H1 (cell line): ENCODE measurements at regions not wholly inside any gene's neighbourhood (a gene's known extent, or its start where the extent isn't known, plus 50 kb on each side); places are given as distances from the start of the nearest gene placed in this dataset.

Experiments used
- CTCF ChIA-PET: fragments of 300-600 bp; sonication (Branson Sonifier 250); formaldehyde crosslinking; loops from one replicate; lab custom pipeline; 2021; ENCODE audit not compliant: partially characterized antibody; lab: Charles Lee
- POLR2A ChIA-PET: fragments of 300-600 bp; sonication (Branson Sonifier 250); formaldehyde crosslinking; loops from one replicate; lab custom pipeline; 2021; ENCODE audit warnings: inconsistent platforms; ENCODE audit not compliant: partially characterized antibody; lab: Charles Lee
- DNase-seq, 2 experiments: peaks; one replicate each; pipeline versions ENCODE4 v3.0.0 to v3.0.0-alpha.2; 2010 to 2022; ENCODE audit warnings: low spot score in 2 of 2, low read depth in 1 of 2, mixed read lengths in 1 of 2
- FAIRE-seq: peaks from 2 replicates; lab custom pipeline; 2011; peaks lifted over from hg19 to GRCh38; lab: Jason Lieb, UNC
- H2AFZ ChIP-seq: 2 replicates; pipeline ENCODE4 v1.8.1; 2012; ENCODE audit warnings: low read length, inconsistent platforms
- H2AK5ac ChIP-seq: 2 replicates; pipeline ENCODE4 v1.6.1; 2013; ENCODE audit warnings: low read depth, low read length
- H2BK120ac ChIP-seq: replicated peaks from 2 replicates; pipeline ENCODE3; 2013; ENCODE audit warnings: low read depth, low read length, inconsistent platforms
- H2BK12ac ChIP-seq: 2 replicates; pipeline ENCODE4 v1.6.1; 2013; ENCODE audit warnings: low read depth, low read length
- H2BK15ac ChIP-seq: 2 replicates; pipeline ENCODE4 v1.6.1; 2013; ENCODE audit warnings: low read length
- H2BK20ac ChIP-seq: 2 replicates; pipeline ENCODE4 v1.6.1; 2013; ENCODE audit warnings: low read length
- H2BK5ac ChIP-seq: 2 replicates; pipeline ENCODE4 v1.6.1; 2013; ENCODE audit warnings: low read depth, low read length
- H3K14ac ChIP-seq: 2 replicates; pipeline ENCODE4 v1.6.1; 2013; ENCODE audit warnings: inconsistent platforms; ENCODE audit not compliant: insufficient read length
- H3K18ac ChIP-seq: 2 replicates; pipeline ENCODE4 v1.6.1; 2013; ENCODE audit warnings: low read length; ENCODE audit errors: extremely low read depth
- H3K23ac ChIP-seq: 2 replicates; pipeline ENCODE4 v1.6.1; 2013; ENCODE audit warnings: inconsistent platforms; ENCODE audit not compliant: insufficient read length
- H3K23me2 ChIP-seq: 2 replicates; pipeline ENCODE4 v1.6.1; 2013; ENCODE audit warnings: low read depth, low read length
- H3K27ac ChIP-seq: 2 replicates; pipeline ENCODE4 v1.6.1; 2011; ENCODE audit warnings: low read depth, low read length, inconsistent platforms
- H3K27me3 ChIP-seq, 4 experiments: replicated peaks in 1 of 4; 1 replicate in 1 of 4; 2 replicates in 3 of 4; pipeline versions ENCODE4 v1.6.1 to v1.8.1; 2011 to 2013; ENCODE audit warnings: low read length in 3 of 4, mild to moderate bottlenecking in 3 of 4, inconsistent platforms in 2 of 4, mixed read lengths in 2 of 4, moderate library complexity in 1 of 4; ENCODE audit not compliant: control insufficient read depth in 3 of 4, insufficient read depth in 3 of 4; ENCODE audit errors: extremely low read depth in 1 of 4
- H3K36me3 ChIP-seq, 4 experiments: 2 replicates each; pipeline versions ENCODE4 v1.6.1 to v1.8.1; 2011 to 2013; ENCODE audit warnings: mild to moderate bottlenecking in 4 of 4, low read length in 3 of 4, moderate library complexity in 2 of 4, control low read depth in 1 of 4, inconsistent platforms in 1 of 4; ENCODE audit not compliant: insufficient read depth in 4 of 4, control insufficient read depth in 2 of 4
- H3K4ac ChIP-seq: replicated peaks from 2 replicates; pipeline ENCODE3; 2013; ENCODE audit warnings: low read length, low read depth, mixed read lengths, inconsistent platforms; ENCODE audit not compliant: insufficient read length
- H3K4me1 ChIP-seq, 4 experiments: replicated peaks in 1 of 4; 1 replicate in 1 of 4; 2 replicates in 3 of 4; pipeline versions ENCODE4 v1.6.1 to v1.8.1; 2011 to 2013; ENCODE audit warnings: low read length in 3 of 4, inconsistent platforms in 2 of 4, mixed read lengths in 1 of 4; ENCODE audit not compliant: insufficient read depth in 4 of 4, control insufficient read depth in 3 of 4
- H3K4me2 ChIP-seq, 2 experiments: 2 replicates each; pipeline versions ENCODE4 v1.6.1 to v1.8.1; 2011 to 2013; ENCODE audit warnings: low read depth in 2 of 2, low read length in 2 of 2, control low read depth in 1 of 2, inconsistent platforms in 1 of 2, mild to moderate bottlenecking in 1 of 2; ENCODE audit not compliant: insufficient read depth in 1 of 2
- H3K4me3 ChIP-seq, 4 experiments: fragments of 200-600, 300-600 bp in 1 of 4; sonication (generic), shearing (Covaris generic), sonication (Bioruptor Twin) in 1 of 4; 2 replicates each; pipeline versions ENCODE4 v1.5.1 to v1.8.1; 2011 to 2016; ENCODE audit warnings: low read length in 4 of 4, low read depth in 3 of 4, control low read depth in 2 of 4, inconsistent platforms in 2 of 4, mild to moderate bottlenecking in 2 of 4, mixed read lengths in 1 of 4, moderate library complexity in 1 of 4; ENCODE audit not compliant: insufficient read depth in 2 of 4; ENCODE audit errors: extremely low read depth in 1 of 4
- H3K56ac ChIP-seq: replicated peaks from 2 replicates; pipeline ENCODE3; 2013; ENCODE audit warnings: low read depth, mild to moderate bottlenecking, mixed read lengths, low read length, inconsistent platforms; ENCODE audit not compliant: insufficient read length
- H3K79me1 ChIP-seq: 2 replicates; pipeline ENCODE4 v1.6.1; 2013; ENCODE audit warnings: low read depth, low read length, control low read depth
- H3K79me2 ChIP-seq, 2 experiments: 2 replicates each; pipeline versions ENCODE4 v1.6.1 to v1.8.1; 2012 to 2013; ENCODE audit warnings: low read length in 2 of 2, mild to moderate bottlenecking in 2 of 2, inconsistent platforms in 1 of 2; ENCODE audit not compliant: insufficient read depth in 2 of 2, control insufficient read depth in 1 of 2
- H3K9ac ChIP-seq, 4 experiments: replicated peaks in 1 of 4; 1 replicate in 1 of 4; 2 replicates in 3 of 4; pipeline versions ENCODE4 v1.6.1 to v1.8.1; 2011 to 2013; ENCODE audit warnings: low read depth in 3 of 4, low read length in 3 of 4, control low read depth in 2 of 4, mild to moderate bottlenecking in 2 of 4, moderate library complexity in 2 of 4, inconsistent platforms in 1 of 4; ENCODE audit errors: extremely low read depth in 1 of 4
- H3K9me3 ChIP-seq, 2 experiments: 2 replicates each; pipeline versions ENCODE4 v1.6.1 to v1.8.1; 2012 to 2013; ENCODE audit warnings: mild to moderate bottlenecking in 2 of 2, moderate library complexity in 2 of 2, control low read depth in 1 of 2, inconsistent platforms in 1 of 2, low read depth in 1 of 2, low read length in 1 of 2, mixed read lengths in 1 of 2; ENCODE audit not compliant: insufficient read depth in 2 of 2
- H4K20me1 ChIP-seq, 2 experiments: replicated peaks in 1 of 2; 2 replicates each; pipeline versions ENCODE3 to v1.8.1; 2011 to 2013; ENCODE audit warnings: inconsistent platforms in 2 of 2, low read length in 2 of 2, mild to moderate bottlenecking in 1 of 2; ENCODE audit not compliant: insufficient read depth in 2 of 2, control insufficient read depth in 1 of 2
- H4K5ac ChIP-seq: 2 replicates; pipeline ENCODE4 v1.6.1; 2013; ENCODE audit warnings: low read length, low read depth, mixed read lengths, inconsistent platforms; ENCODE audit not compliant: insufficient read length
- H4K8ac ChIP-seq: 2 replicates; pipeline ENCODE4 v1.8.0; 2013; ENCODE audit warnings: mild to moderate bottlenecking, moderate library complexity, low read length, inconsistent platforms; ENCODE audit not compliant: insufficient read depth; ENCODE audit errors: extremely low read depth
- H4K91ac ChIP-seq: replicated peaks from 2 replicates; pipeline ENCODE3; 2013; ENCODE audit warnings: low read length, mixed read lengths, inconsistent platforms; ENCODE audit not compliant: insufficient read length
- MAFK ChIP-seq: IDR thresholded peaks from 2 replicates; pipeline ENCODE4 v1.6.1; 2012; ENCODE audit warnings: low read depth, mild to moderate bottlenecking, improper control_type of control experiment, low read length
- SAP30 ChIP-seq: fragments of 300-600 bp; sonication (generic); IDR thresholded peaks from 2 replicates; pipeline ENCODE4 v1.7.1; 2012; ENCODE audit warnings: low read length, moderate library complexity, mild to moderate bottlenecking, inconsistent platforms; ENCODE audit not compliant: insufficient read depth, insufficient replicate concordance
- SIX5 ChIP-seq: IDR thresholded peaks from 2 replicates; pipeline ENCODE4 v1.6.1; 2011; ENCODE audit warnings: mild to moderate bottlenecking, low read depth, low read length
- TEAD4 ChIP-seq: IDR thresholded peaks from 2 replicates; pipeline ENCODE4 v1.6.1; 2012; ENCODE audit warnings: low read depth, low read length, inconsistent platforms, mixed read lengths
- WGBS, 2 experiments: shearing (Covaris generic) in 1 of 2; methylation state at CpG; one replicate each; pipeline versions ENCODE4 v1.1.6 to v1.1.7; 2013 to 2015; ENCODE audit warnings: low lambda C conversion rate in 2 of 2, mixed read lengths in 2 of 2, inconsistent platforms in 1 of 2, low coverage in 1 of 2, missing lambda C conversion rate in 1 of 2; ENCODE audit not compliant: insufficient replicate concordance in 2 of 2, insufficient coverage in 1 of 2, insufficient read length in 1 of 2; ENCODE audit errors: extremely low coverage in 1 of 2, missing lambda C conversion rate in 1 of 2; 5-methylcytosine and 5-hydroxymethylcytosine counted together

DNA sequence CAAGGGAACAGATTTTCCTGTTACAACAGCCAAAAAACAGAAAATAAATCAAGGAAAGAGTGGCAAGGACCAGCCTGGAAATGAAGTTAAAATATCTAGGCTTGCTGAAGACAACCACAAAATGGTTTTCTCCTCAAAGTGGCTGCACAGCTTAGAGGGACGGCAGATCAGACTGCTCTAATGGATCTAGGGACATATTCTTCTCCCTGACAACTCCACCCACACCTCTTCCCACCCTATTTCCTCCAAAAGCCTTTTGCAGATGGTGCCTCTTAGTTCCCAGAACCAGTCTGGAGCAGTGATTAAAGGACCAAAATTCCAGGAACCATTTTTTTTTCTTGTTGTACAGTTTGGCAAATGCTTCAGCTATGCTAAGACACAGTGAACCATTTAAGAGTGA, 220.2 kb upstream of the SIX2 start:
- no peak overlapping the region for H2BK5ac ChIP-seq
- no peak overlapping the region for H3K56ac ChIP-seq
- WGBS, 2 experiments = 100% methylated on average over 1 of the region's 1 CpG; no CpG with 5 or more reads in 1 of the 2 experiments
- CTCF ChIA-PET = interaction anchor here (1.4 kb wide), 1 partner anchor 9 kb away, joined by 4 read pairs; no protein-coding TSS in a partner anchor
- H3K9ac ChIP-seq = no peak overlapping the region
- H3K9me3 ChIP-seq = no peaks in the 10 kb centered on the region
- no peaks in the 10 kb centered on the region for H3K79me2 ChIP-seq
- H2BK15ac ChIP-seq = no peak overlapping the region
- no peaks in the 10 kb centered on the region for H3K79me1 ChIP-seq
- no peak overlapping the region for H2AFZ ChIP-seq
- no peak overlapping the region for H2AK5ac ChIP-seq
- H2BK20ac ChIP-seq = no peak overlapping the region
- H2BK12ac ChIP-seq = no peak overlapping the region
- H2BK120ac ChIP-seq = no peak overlapping the region
- no peak overlapping the region for H3K4me2 ChIP-seq
- H4K91ac ChIP-seq = no peak overlapping the region
- no peak overlapping the region for H3K18ac ChIP-seq
- POLR2A ChIA-PET = interaction anchor here (1.2 kb wide), 1 partner anchor 12 kb away, joined by 3 read pairs; no protein-coding TSS in a partner anchor
- no peak overlapping the region for H3K4ac ChIP-seq
- FAIRE-seq (no peak), DNase-seq (no peak)
- no peak overlapping the region for H3K14ac ChIP-seq
- no peaks in the 10 kb centered on the region for H4K20me1 ChIP-seq
- no peak overlapping the region for H3K23ac ChIP-seq
- no peak overlapping the region for H4K8ac ChIP-seq
- H4K5ac ChIP-seq = no peak overlapping the region
- no peak overlapping the region for H3K4me3 ChIP-seq
- no peak for TF ChIP-seq MAFK
- no peak for TF ChIP-seq SIX5
- TF ChIP-seq SAP30 = no peak
- no peak for TF ChIP-seq TEAD4
- no peaks in the 10 kb centered on the region for H3K23me2 ChIP-seq
- H3K4me1 ChIP-seq = no peaks in the 10 kb centered on the region
- no peak overlapping the region for H3K27ac ChIP-seq
- H3K36me3 ChIP-seq = no peaks in the 10 kb centered on the region
- no peaks in the 10 kb centered on the region for H3K27me3 ChIP-seq
